ENCODE measurements at regions not wholly inside any gene's neighbourhood (a gene's known extent, or its start where the extent isn't known, plus 50 kb on each side); places are given as distances from the start of the nearest gene placed in this dataset.

DNA sequence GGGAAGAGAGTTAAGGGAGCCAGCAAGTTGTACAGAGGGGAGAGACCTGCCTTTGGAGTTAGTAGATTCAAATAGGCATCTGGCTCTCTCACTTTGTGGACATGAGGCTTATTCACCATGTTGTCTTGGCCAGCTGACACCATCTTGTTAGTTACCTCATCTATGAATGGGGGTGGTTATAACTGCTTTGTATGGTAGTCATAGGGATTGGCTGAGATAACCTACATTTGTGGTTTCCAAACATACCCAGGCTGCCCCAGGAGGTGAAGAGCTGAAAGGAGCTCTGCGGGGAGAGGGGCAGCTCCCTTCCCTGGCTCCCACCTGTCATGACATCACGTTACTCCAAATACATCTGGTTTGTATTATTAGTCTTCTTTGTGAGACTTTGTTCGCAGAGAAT lies 393.3 kb upstream of the AUTS2 start:
- TF ChIP-seq CTCF (IDR thresholded peaks at IDR 0.05; ENCODE audit: borderline replicate concordance, extremely low read depth, low read length, poor library complexity, severe bottlenecking) (no peak), EZH2 (IDR thresholded peaks at IDR 0.05; ENCODE audit: borderline replicate concordance, low read depth, low read length, severe bottlenecking) (no peak)

Data from DND-41 (cell line).